ENCODE measurements at regions not wholly inside any gene's neighbourhood (a gene's known extent, or its start where the extent isn't known, plus 50 kb on each side); places are given as distances from the start of the nearest gene placed in this dataset.

DNA sequence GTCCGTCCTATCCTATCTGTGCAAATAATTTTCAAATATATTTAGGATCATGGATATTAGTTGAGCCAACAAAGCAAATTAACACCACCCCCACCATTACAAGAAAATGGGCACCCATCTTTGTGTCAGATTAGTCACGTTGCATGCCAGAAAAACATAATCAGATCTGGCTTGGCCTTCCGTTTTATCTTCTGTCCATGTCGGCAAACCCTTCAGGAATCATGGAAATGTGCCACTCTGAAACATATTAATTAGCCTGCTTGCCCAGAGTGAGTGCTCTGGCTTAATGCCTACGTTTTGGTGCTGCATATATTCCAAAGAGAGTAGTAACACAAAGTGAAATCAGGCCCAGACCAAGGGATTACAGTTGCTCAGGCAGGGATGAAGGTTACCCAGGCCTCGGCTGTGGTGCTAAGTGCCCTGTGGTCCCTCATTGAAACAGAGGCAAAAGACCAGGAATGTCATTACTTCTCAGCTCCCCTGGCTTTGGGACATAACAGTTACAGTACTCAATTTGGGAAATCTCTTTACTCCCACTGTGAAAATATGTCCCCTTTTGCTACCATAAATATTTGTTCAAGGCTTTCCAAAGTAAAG is 154.0 kb upstream of the LSM8 start:
- TF ChIP-seq, protein P1, sequence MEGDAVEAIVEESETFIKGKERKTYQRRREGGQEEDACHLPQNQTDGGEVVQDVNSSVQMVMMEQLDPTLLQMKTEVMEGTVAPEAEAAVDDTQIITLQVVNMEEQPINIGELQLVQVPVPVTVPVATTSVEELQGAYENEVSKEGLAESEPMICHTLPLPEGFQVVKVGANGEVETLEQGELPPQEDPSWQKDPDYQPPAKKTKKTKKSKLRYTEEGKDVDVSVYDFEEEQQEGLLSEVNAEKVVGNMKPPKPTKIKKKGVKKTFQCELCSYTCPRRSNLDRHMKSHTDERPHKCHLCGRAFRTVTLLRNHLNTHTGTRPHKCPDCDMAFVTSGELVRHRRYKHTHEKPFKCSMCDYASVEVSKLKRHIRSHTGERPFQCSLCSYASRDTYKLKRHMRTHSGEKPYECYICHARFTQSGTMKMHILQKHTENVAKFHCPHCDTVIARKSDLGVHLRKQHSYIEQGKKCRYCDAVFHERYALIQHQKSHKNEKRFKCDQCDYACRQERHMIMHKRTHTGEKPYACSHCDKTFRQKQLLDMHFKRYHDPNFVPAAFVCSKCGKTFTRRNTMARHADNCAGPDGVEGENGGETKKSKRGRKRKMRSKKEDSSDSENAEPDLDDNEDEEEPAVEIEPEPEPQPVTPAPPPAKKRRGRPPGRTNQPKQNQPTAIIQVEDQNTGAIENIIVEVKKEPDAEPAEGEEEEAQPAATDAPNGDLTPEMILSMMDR (conservative IDR thresholded peaks at IDR 0.05; ENCODE audit: low read depth), result no peak
- ChIA-PET CTCF (no interaction called here), POLR2A (ENCODE audit: low non-redundant PET) (no interaction called here)
- no peak overlapping the region for H3K27ac ChIP-seq
- DNase-seq (ENCODE audit: low spot score), result no peak

GRCh38 chr7:118033273-118033672 is 150.7 kb upstream of the LSM8 start:
- DNase-seq (ENCODE audit: low spot score), result no peak
- ChIA-PET CTCF (no interaction called here), POLR2A (ENCODE audit: low non-redundant PET) (no interaction called here)
- H3K27ac ChIP-seq, result no peak overlapping the region
- TF ChIP-seq, protein P1 (conservative IDR thresholded peaks at IDR 0.05; ENCODE audit: low read depth), result no peak

- CTCF ChIA-PET, result no interaction called here
These were observed 143.9 kb upstream of the LSM8 start for GRCh38 chr7:118039963-118040489.

DNA sequence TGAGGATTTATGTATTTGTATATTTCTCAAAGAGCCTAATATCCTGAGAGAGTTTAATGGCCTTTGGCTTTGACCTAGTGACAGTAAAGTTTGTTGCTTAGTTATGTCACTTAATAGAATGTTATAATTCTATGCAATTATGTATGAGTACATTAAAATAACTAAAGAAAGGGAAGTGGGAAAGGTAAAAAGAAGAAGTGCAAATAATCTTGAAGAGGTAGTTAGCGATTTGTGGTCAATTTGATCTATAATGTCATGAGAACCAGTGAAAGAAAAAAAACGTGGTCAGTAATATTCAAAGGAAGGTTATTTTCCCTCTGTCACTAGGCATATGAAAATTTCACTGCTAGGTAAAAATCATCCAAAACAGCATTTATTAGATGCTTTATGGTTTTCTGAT is 143.4 kb upstream of the LSM8 start:
- DNase-seq (ENCODE audit: low spot score), result no peak
- TF ChIP-seq, protein P1 (conservative IDR thresholded peaks at IDR 0.05; ENCODE audit: low read depth), result no peak
- POLR2A ChIA-PET (ENCODE audit: low non-redundant PET), result no interaction called here
- CTCF ChIA-PET, result no interaction called here
- H3K27ac ChIP-seq, result no peak overlapping the region

More at GRCh38 chr7:118039963-118040489, 143.9 kb upstream of the LSM8 start:
- POLR2A ChIA-PET (ENCODE audit: low non-redundant PET), result no interaction called here
- no peak overlapping the region for H3K27ac ChIP-seq
- no peak for DNase-seq (ENCODE audit: low spot score)
- TF ChIP-seq, protein P1 (conservative IDR thresholded peaks at IDR 0.05; ENCODE audit: low read depth), result no peak

- H3K27ac ChIP-seq, result no peak overlapping the region
- ChIA-PET CTCF (interaction anchor here (0.6 to 0.7 kb wide), 2 partner anchors 29 to 51 kb away, joined by 3 read pairs; no protein-coding TSS in a partner anchor), POLR2A (ENCODE audit: low non-redundant PET) (no interaction called here)
- TF ChIP-seq, protein P1 (conservative IDR thresholded peaks at IDR 0.05; ENCODE audit: low read depth), result no peak
- DNase-seq (ENCODE audit: low spot score), result no peak
These were observed 142.6 kb upstream of the LSM8 start for GRCh38 chr7:118041251-118041878.

GRCh38 chr7:118045629-118046028 is 138.3 kb upstream of the LSM8 start:
- no peak for DNase-seq (ENCODE audit: low spot score)
- POLR2A ChIA-PET (ENCODE audit: low non-redundant PET), result no interaction called here
- CTCF ChIA-PET, result no interaction called here
- H3K27ac ChIP-seq, result no peak overlapping the region
- TF ChIP-seq, protein P1 (conservative IDR thresholded peaks at IDR 0.05; ENCODE audit: low read depth), result no peak
